ENCODE measurements at regions not wholly inside any gene's neighbourhood (a gene's known extent, or its start where the extent isn't known, plus 50 kb on each side); places are given as distances from the start of the nearest gene placed in this dataset.

GRCh38 chr22:49278340-49278739 lies 549.3 kb downstream of the BRD1 start:
- no peaks in the 10 kb centered on the region for H3K79me2 ChIP-seq (ENCODE audit: insufficient read depth, low read length)
- TF ChIP-seq EZH2phosphoT487 (IDR thresholded peaks at IDR 0.05; ENCODE audit: borderline replicate concordance): no peak
- H3K36me3 ChIP-seq (ENCODE audit: insufficient read depth, low read length): no peaks in the 10 kb centered on the region
- H4K20me1 ChIP-seq (ENCODE audit: insufficient read depth, low read length, poor library complexity, severe bottlenecking): no peaks in the 10 kb centered on the region
- H2AFZ ChIP-seq (ENCODE audit: low read length): no peak overlapping the region
- H3K9me2 ChIP-seq (replicated peaks; ENCODE audit: low read depth, low read length): no peaks in the 10 kb centered on the region
- no peaks in the 10 kb centered on the region for H3F3A ChIP-seq (ENCODE audit: low read depth)
- no peaks in the 10 kb centered on the region for H3K4me1 ChIP-seq (ENCODE audit: insufficient read depth, low read length, poor library complexity, severe bottlenecking)
- H3K4me3 ChIP-seq (ENCODE audit: low read length, poor library complexity, severe bottlenecking): no peak overlapping the region
- H3K4me2 ChIP-seq (ENCODE audit: low read depth, low read length, poor library complexity, severe bottlenecking): no peak overlapping the region
- no peaks in the 10 kb centered on the region for H3K27me3 ChIP-seq (ENCODE audit: insufficient read depth, low read length, poor library complexity, severe bottlenecking)
- no peak overlapping the region for H3K9ac ChIP-seq (ENCODE audit: low read depth, low read length, poor library complexity, severe bottlenecking)
- H3K9me3 ChIP-seq (ENCODE audit: insufficient read depth, low read depth, low read length): peaks cover 12% of the 10 kb centered on the region; the same call in 1 of the 2 replicates

DNA sequence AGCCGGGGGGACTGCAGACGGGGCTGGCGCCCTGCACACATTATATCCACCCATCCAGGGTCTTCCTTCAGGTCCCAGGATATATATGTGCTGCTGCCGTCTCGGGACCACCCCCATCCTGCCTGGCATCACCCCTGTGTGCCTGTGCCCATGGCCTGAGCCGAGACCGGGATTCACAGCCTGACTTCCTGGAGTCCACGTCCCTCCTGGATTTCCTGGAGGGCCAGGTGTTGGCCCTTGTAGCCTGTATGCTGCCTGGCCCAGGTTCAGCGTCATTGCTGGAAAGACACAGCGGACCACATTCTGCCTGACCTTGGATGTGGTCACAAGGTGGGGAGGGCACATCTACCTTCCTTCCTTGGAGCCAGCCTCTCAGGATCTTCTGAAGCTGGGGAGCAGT lies 551.1 kb downstream of the BRD1 start:
- no peak overlapping the region for H3K4me2 ChIP-seq (ENCODE audit: low read depth, low read length, poor library complexity, severe bottlenecking)
- TF ChIP-seq, protein P1, sequence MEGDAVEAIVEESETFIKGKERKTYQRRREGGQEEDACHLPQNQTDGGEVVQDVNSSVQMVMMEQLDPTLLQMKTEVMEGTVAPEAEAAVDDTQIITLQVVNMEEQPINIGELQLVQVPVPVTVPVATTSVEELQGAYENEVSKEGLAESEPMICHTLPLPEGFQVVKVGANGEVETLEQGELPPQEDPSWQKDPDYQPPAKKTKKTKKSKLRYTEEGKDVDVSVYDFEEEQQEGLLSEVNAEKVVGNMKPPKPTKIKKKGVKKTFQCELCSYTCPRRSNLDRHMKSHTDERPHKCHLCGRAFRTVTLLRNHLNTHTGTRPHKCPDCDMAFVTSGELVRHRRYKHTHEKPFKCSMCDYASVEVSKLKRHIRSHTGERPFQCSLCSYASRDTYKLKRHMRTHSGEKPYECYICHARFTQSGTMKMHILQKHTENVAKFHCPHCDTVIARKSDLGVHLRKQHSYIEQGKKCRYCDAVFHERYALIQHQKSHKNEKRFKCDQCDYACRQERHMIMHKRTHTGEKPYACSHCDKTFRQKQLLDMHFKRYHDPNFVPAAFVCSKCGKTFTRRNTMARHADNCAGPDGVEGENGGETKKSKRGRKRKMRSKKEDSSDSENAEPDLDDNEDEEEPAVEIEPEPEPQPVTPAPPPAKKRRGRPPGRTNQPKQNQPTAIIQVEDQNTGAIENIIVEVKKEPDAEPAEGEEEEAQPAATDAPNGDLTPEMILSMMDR (conservative IDR thresholded peaks at IDR 0.05; ENCODE audit: low read length): no peak
- TF ChIP-seq EZH2phosphoT487 (IDR thresholded peaks at IDR 0.05; ENCODE audit: borderline replicate concordance): no peak
- no peak overlapping the region for H3K4me3 ChIP-seq (ENCODE audit: low read length, poor library complexity, severe bottlenecking)
- H3K79me2 ChIP-seq (ENCODE audit: insufficient read depth, low read length): no peaks in the 10 kb centered on the region
- peaks cover 11% of the 10 kb centered on the region; the same call in 1 of the 2 replicates for H3K9me3 ChIP-seq (ENCODE audit: insufficient read depth, low read depth, low read length)
- no peak overlapping the region for H3K9ac ChIP-seq (ENCODE audit: low read depth, low read length, poor library complexity, severe bottlenecking)
- no peaks in the 10 kb centered on the region for H3F3A ChIP-seq (ENCODE audit: low read depth)
- H3K36me3 ChIP-seq (ENCODE audit: insufficient read depth, low read length): no peaks in the 10 kb centered on the region
- H3K27me3 ChIP-seq (ENCODE audit: insufficient read depth, low read length, poor library complexity, severe bottlenecking): no peaks in the 10 kb centered on the region
- no peaks in the 10 kb centered on the region for H3K4me1 ChIP-seq (ENCODE audit: insufficient read depth, low read length, poor library complexity, severe bottlenecking)
- H4K20me1 ChIP-seq (ENCODE audit: insufficient read depth, low read length, poor library complexity, severe bottlenecking): no peaks in the 10 kb centered on the region
- no peaks in the 10 kb centered on the region for H3K9me2 ChIP-seq (replicated peaks; ENCODE audit: low read depth, low read length)
- no peak overlapping the region for H2AFZ ChIP-seq (ENCODE audit: low read length)

GRCh38 chr22:49274754-49275380 lies 552.8 kb downstream of the BRD1 start:
- Histone ChIP-seq H3K4me2 (ENCODE audit: low read depth, low read length, poor library complexity, severe bottlenecking) (no peak overlapping the region), H4K20me1 (ENCODE audit: insufficient read depth, low read length, poor library complexity, severe bottlenecking) (no peaks in the 10 kb centered on the region), H3K27me3 (ENCODE audit: insufficient read depth, low read length, poor library complexity, severe bottlenecking) (no peaks in the 10 kb centered on the region), H3K79me2 (ENCODE audit: insufficient read depth, low read length) (no peaks in the 10 kb centered on the region), H3F3A (ENCODE audit: low read depth) (no peaks in the 10 kb centered on the region), H3K9me2 (replicated peaks; ENCODE audit: low read depth, low read length) (no peaks in the 10 kb centered on the region), H2AFZ (ENCODE audit: low read length) (no peak overlapping the region), H3K9ac (ENCODE audit: low read depth, low read length, poor library complexity, severe bottlenecking) (no peak overlapping the region), H3K4me1 (ENCODE audit: insufficient read depth, low read length, poor library complexity, severe bottlenecking) (no peaks in the 10 kb centered on the region), H3K4me3 (ENCODE audit: low read length, poor library complexity, severe bottlenecking) (no peak overlapping the region), H3K9me3 (ENCODE audit: insufficient read depth, low read depth, low read length) (no peaks in the 10 kb centered on the region; the same call in 1 of the 2 replicates), H3K36me3 (ENCODE audit: insufficient read depth, low read length) (no peaks in the 10 kb centered on the region)
- TF ChIP-seq, protein P1 (conservative IDR thresholded peaks at IDR 0.05; ENCODE audit: low read length): no peak
- no peak for TF ChIP-seq EZH2phosphoT487 (IDR thresholded peaks at IDR 0.05; ENCODE audit: borderline replicate concordance)
